ENCODE measurements at regions not wholly inside any gene's neighbourhood (a gene's known extent, or its start where the extent isn't known, plus 50 kb on each side); places are given as distances from the start of the nearest gene placed in this dataset.

DNA sequence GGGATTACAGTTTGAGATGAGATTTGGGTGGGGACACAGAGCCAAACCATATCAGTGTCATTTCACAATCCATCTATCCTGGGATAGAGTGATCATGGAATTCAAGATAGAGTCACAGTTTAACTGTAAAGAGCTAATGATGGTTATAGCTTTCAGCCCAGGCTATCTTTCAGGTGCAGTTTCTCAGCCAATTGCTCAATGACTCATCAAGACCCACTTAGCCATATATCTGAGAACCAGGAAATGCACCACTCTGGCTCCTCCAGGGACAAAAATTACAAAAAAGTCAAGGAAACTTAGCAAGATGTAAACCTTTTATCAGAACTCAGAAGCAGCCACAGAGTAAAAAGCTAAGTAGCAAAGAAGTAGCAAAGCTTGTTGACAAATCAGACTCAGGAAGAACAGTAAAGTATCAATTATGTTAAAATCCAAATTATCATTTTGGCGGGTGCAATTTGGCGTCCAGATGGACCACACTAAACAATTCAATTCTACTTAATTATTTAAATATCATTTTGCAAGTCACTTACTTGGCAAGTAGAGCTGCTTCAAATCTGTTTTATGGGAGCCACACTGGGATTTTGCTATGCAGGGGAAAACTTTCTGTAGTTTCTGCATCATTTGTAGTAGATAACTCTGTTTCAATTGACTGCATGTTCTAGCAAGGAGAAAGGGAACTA lies 169.4 kb downstream of the TLE1 start:
- no peak for ATAC-seq
- in situ Hi-C loops (cut with MboI; ENCODE audit: low sequenced_read_pairs in 4 of 4), result loop anchor here in 3 of 4 donors (5.0 to 25.0 kb wide), 4 partner anchors 162 to 1092 kb away; no protein-coding TSS in a partner anchor

DNA sequence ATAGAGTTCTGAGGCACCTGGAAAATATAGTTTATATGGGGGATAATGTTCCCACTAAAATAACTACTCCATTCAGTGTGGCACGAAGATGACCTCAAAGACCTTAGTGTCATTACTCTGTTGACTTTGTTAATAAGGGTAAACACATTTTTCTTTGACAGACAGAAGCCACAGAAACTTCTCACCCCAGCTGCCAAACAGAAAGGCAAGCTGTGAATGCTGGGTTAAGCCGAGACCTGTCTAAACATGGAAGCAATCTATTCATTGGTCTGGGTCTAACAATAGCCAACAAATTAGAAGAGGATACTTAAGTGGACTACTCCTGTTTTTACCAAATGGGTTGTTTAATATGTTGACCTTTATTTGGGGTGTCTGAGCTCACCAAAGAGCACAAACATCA lies 171.4 kb downstream of the TLE1 start:
- Histone ChIP-seq H3K9me3 (no peaks in the 10 kb centered on the region), H3K4me3 (no peak overlapping the region), H3K4me1 (peaks cover 0 to 4% of the 10 kb centered on the region in 2 donors), H3K27me3 (no peaks in the 10 kb centered on the region), H3K27ac (no peak overlapping the region), H3K36me3 (no peaks in the 10 kb centered on the region)
- DNase-seq, result no peak
- TF ChIP-seq, protein P1, sequence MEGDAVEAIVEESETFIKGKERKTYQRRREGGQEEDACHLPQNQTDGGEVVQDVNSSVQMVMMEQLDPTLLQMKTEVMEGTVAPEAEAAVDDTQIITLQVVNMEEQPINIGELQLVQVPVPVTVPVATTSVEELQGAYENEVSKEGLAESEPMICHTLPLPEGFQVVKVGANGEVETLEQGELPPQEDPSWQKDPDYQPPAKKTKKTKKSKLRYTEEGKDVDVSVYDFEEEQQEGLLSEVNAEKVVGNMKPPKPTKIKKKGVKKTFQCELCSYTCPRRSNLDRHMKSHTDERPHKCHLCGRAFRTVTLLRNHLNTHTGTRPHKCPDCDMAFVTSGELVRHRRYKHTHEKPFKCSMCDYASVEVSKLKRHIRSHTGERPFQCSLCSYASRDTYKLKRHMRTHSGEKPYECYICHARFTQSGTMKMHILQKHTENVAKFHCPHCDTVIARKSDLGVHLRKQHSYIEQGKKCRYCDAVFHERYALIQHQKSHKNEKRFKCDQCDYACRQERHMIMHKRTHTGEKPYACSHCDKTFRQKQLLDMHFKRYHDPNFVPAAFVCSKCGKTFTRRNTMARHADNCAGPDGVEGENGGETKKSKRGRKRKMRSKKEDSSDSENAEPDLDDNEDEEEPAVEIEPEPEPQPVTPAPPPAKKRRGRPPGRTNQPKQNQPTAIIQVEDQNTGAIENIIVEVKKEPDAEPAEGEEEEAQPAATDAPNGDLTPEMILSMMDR (IDR thresholded peaks at IDR 0.05 in 4 of 5, conservative IDR thresholded peaks at IDR 0.05 in 1 of 5), result no peak
- no peak for TF ChIP-seq POLR2A (IDR thresholded peaks at IDR 0.05)
- ATAC-seq, result no peak
- in situ Hi-C loops (cut with MboI; ENCODE audit: low sequenced_read_pairs in 4 of 4), result loop anchor here in 2 of 4 donors (5.0 to 25.0 kb wide), 3 partner anchors 164 to 1094 kb away; no protein-coding TSS in a partner anchor
- intact Hi-C loops (cut with DNase I; ENCODE audit: low total_unique reads), result no loop called here

More for the DNA sequence above, 169.4 kb downstream of the TLE1 start:
- peaks cover 0 to 8% of the 10 kb centered on the region in 2 donors for H3K4me1 ChIP-seq
- no peak overlapping the region for H3K4me3 ChIP-seq
- intact Hi-C loops (cut with DNase I; ENCODE audit: low total_unique reads), result loop anchor here (5.0 to 10.0 kb wide), 3 partner anchors 105 to 1087 kb away; no protein-coding TSS in a partner anchor
- H3K36me3 ChIP-seq, result no peaks in the 10 kb centered on the region
- DNase-seq, result no peak
- no peak for TF ChIP-seq POLR2A (IDR thresholded peaks at IDR 0.05)
- TF ChIP-seq, protein P1 (IDR thresholded peaks at IDR 0.05 in 4 of 5, conservative IDR thresholded peaks at IDR 0.05 in 1 of 5), result no peak
- H3K27me3 ChIP-seq, result no peaks in the 10 kb centered on the region
- H3K27ac ChIP-seq, result no peak overlapping the region
- no peaks in the 10 kb centered on the region for H3K9me3 ChIP-seq

GRCh38 chr9:81513059-81513458 lies 176.3 kb downstream of the TLE1 start:
- Histone ChIP-seq H3K27me3 (no peaks in the 10 kb centered on the region), H3K27ac (no peak overlapping the region), H3K9me3 (no peaks in the 10 kb centered on the region), H3K4me3 (no peak overlapping the region), H3K4me1 (no peaks in the 10 kb centered on the region), H3K36me3 (no peaks in the 10 kb centered on the region)
- no peak for ATAC-seq
- intact Hi-C loops (cut with DNase I; ENCODE audit: low total_unique reads), result no loop called here
- no peak for TF ChIP-seq POLR2A (IDR thresholded peaks at IDR 0.05)
- TF ChIP-seq, protein P1 (IDR thresholded peaks at IDR 0.05 in 4 of 5, conservative IDR thresholded peaks at IDR 0.05 in 1 of 5), result no peak
- in situ Hi-C loops (cut with MboI; ENCODE audit: low sequenced_read_pairs in 4 of 4), result loop anchor here in 2 of 4 donors (25.0 kb wide), 2 partner anchors 324 to 1099 kb away; no protein-coding TSS in a partner anchor
- DNase-seq, result no peak

DNA sequence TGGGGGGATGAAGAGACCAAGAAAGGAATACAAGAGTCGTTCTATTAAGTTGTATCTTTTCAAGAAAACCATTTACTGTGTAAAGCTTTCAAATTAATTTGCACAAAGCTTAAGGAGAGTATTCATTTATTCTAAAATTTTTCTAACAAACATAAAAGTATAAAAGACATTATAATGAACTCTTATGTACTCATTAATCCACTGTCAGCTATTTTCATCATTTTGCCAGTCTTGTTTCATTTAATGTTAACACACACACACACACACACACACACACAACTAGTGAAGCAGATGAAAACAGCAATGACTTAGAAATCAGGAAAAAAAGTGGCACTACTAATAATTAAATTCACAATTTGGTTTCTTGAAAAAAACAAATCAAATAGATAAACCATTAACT lies 176.7 kb downstream of the TLE1 start:
- no peaks in the 10 kb centered on the region for H3K4me1 ChIP-seq
- DNase-seq (no peak), ATAC-seq (no peak)
- H3K4me3 ChIP-seq, result no peak overlapping the region
- no peak overlapping the region for H3K27ac ChIP-seq
- no peaks in the 10 kb centered on the region for H3K9me3 ChIP-seq
- H3K36me3 ChIP-seq, result no peaks in the 10 kb centered on the region
- TF ChIP-seq, protein P1 (IDR thresholded peaks at IDR 0.05 in 4 of 5, conservative IDR thresholded peaks at IDR 0.05 in 1 of 5), result no peak
- TF ChIP-seq POLR2A (IDR thresholded peaks at IDR 0.05), result no peak
- intact Hi-C loops (cut with DNase I; ENCODE audit: low total_unique reads) (no loop called here), in situ Hi-C loops (cut with MboI; ENCODE audit: low sequenced_read_pairs in 4 of 4) (loop anchor here in 2 of 4 donors (25.0 kb wide), 2 partner anchors 325 to 1100 kb away; no protein-coding TSS in a partner anchor)
- no peaks in the 10 kb centered on the region for H3K27me3 ChIP-seq
